Erythroblast (primary cell): ENCODE measurements at regions not wholly inside any gene's neighbourhood (a gene's known extent, or its start where the extent isn't known, plus 50 kb on each side); places are given as distances from the start of the nearest gene placed in this dataset.

Experiments
- GATA1 ChIP-seq: IDR thresholded peaks from 2 replicates; pipeline ENCODE4 v1.6.1; 2011; ENCODE audit warnings: low read depth, mild to moderate bottlenecking, control low read depth, low read length, moderate library complexity
- POLR2A ChIP-seq: IDR thresholded peaks from 2 replicates; pipeline ENCODE4 v1.6.1; 2011; ENCODE audit warnings: mild to moderate bottlenecking, low read length

GRCh38 chr16:6258056-6258455 lies 1074.6 kb upstream of the RBFOX1 start:
- no peak for TF ChIP-seq POLR2A
- TF ChIP-seq GATA1, result no peak
